HG03025 (cell line): ENCODE measurements at regions not wholly inside any gene's neighbourhood (a gene's known extent, or its start where the extent isn't known, plus 50 kb on each side); places are given as distances from the start of the nearest gene placed in this dataset.

ENCODE experiments used
- ATAC-seq: cut with Tn5 transposase; IDR thresholded peaks from one replicate; pipeline ENCODE4 v1.9.1; 2021; ENCODE audit warnings: mild to moderate bottlenecking, moderate library complexity; ENCODE audit not compliant: unreplicated experiment, low FRiP score

DNA sequence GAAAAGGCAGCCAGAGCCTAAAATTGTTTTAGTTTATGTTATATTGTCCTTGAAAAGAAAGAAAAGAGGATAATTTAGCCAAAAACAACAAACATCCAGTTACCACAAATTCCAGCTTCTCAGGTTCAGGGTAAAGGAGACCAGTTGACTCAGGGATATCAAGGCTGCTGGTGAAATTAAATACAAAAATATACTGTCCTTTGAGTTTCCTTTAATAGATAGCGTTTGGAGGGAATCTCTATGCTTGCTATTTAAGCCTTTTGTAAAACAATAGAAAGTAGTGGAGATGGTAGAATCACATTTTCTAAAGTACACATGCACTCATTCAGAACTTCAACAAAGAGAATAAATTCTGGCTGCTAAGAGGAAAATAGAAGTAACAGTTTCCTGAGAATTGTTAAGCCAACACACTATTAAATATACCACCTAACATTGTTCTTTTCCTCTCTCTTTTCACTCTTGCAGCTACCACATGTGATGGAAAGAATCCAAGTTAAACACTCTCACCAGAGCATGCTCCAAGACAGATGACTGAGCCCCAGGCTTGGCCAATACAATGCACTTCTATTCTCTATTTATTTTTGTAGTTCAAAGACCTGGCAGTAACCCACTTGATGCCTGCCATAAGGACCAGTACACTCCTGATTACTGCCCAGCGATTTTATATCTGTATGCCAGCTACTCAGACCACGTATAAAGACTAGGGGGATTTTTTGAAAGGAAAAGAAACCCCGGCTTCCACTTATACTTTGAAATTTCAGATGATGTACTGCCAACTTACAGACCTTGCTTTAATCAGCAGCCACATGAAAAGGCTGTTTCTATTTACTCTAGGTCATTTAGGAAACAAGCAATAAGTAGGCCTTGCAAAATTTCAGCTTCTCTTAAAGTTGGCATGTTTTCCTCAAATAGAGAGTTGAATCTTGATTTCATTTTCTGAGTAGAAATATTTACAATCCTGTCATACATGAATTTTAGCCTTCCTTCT lies 756.9 kb downstream of the FAT4 start:
- no peak for ATAC-seq

DNA sequence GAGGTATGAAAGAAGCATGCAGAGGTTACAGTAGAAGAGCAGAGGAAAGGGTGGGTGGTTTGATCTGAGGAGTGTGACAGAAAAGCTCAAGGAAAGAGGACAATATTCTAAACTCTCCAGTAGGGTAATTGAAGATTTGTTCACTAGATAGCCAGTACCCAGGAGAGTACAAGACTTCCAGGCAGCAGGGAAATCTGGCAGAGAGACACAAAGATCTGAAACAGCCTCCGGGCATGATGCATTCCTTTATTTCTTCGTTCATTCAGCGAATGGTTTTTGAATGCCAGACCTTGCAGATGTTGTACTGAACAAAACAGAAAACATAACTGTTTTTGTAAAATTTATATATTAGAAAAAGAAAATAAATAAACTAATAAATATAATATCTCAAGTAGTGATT lies 766.6 kb downstream of the FAT4 start:
- no peak for ATAC-seq

- no peak for ATAC-seq
Observed at GRCh38 chr4:126086041-126086440, 771.3 kb downstream of the FAT4 start.

GRCh38 chr4:126087101-126087500 lies 772.3 kb downstream of the FAT4 start:
- ATAC-seq: no peak

DNA sequence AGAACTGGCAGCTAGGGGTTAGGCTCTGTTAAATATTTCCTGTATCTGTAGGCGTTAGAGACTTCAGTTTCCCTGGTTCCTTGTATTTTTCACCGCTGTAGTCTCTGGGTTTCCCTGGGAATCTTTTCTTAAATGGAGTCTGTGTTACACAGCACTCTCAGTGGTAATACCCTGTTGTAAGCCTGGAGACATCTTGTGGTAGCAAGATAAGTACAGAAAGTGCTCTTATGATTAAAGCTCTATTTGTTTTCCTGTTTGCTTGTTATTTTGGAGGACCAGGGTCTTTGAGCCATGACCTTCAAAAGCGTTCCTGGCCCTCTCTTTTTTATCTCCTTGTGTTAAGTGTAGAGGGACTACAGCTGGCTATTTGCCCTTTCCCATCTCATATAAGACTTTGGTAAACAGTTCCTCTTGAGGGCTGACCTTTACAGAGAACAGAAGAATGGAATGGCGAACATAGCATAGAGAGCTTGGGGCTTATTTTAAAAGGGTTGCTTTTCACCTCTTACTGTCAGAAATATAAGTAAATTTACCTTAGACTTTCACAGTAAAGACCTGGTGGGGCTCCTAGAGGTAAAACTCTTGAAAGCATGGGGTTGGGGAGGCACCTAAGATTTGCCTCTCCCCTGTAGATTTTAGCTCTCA lies 782.5 kb downstream of the FAT4 start:
- no peak for ATAC-seq

DNA sequence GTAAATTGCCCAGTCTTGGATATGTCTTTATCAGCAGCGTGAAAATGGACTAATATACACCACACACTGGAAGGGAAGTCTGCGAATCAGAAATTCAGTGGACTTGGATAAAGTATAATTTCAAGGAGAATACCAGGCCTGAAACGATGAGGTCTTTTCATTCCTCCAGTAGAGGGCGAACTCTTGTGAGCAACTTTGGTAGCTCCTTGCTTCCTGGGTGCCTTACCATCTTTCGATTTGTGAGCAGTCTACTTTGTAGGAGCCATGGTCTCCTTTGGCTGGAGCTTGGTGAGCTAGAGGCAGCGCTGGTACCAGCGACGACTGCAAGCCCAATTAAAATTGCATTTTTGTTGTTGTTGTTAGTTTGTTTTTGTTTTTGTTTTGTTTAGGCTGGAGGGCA lies 791.9 kb downstream of the FAT4 start:
- no peak for ATAC-seq

- no peak for ATAC-seq
Observed at GRCh38 chr4:126109836-126110235, 795.1 kb downstream of the FAT4 start.

DNA sequence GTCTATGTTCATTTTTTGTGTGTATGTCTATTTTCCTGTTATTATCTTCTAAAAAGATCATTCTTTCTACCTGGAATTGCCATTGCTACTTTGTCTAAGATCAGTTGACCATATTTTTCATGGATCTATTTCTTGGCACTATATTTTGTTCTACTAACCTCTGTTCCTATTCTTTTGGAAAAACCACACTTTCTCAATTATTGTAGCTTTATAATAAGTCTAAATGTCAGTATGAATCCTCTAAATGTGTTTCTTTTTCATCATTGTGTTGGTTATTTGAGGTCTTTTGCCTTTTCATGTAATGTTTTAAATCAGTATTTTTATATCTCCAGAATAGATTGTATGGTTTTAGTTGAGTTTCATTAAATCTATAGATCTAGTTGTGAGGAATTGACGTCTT lies 798.3 kb downstream of the FAT4 start:
- ATAC-seq: no peak

- ATAC-seq: no peak
Observed at GRCh38 chr4:126123611-126124325, 809.0 kb downstream of the FAT4 start.

DNA sequence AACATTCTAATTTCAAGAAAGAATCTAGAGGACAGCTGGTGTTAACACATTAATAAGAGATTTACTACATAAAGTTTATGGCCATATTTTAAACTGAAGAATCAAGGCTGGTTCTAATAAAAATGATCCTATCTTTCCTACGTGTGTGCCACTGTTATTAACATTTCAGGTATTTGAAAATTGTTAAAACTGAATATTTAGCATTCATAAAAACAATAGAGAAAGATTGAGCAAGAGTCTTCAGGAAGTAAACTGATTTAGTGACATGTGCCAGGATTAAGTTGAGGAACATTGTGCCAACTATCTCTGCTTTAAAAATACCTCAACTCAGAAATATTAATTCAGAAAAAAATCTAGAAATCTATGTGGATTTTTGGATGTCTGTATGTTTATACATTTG lies 810.1 kb downstream of the FAT4 start:
- ATAC-seq: no peak

DNA sequence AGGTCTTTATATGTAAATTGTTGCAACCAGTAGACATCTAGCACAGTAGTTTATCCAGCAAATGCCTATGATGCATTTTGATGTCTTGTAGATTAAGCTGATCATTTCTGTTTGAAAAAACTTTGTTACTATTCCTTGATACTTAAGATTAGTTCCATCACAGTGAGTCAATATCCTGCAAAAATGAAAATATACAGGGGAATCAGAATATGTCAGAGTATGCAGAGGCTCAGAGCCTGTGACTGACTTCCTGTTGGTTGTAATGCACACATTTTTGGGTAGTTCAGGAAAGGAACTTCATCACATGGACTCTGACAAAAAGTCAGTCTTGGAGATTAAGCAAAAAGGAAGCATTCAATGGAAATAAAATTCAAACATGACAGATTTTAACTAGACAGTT lies 815.5 kb downstream of the FAT4 start:
- ATAC-seq: no peak

- no peak for ATAC-seq
Observed at GRCh38 chr4:126136922-126137781, 822.4 kb downstream of the FAT4 start.

- ATAC-seq: no peak
Observed at GRCh38 chr4:126137782-126138170, 823.0 kb downstream of the FAT4 start.

DNA sequence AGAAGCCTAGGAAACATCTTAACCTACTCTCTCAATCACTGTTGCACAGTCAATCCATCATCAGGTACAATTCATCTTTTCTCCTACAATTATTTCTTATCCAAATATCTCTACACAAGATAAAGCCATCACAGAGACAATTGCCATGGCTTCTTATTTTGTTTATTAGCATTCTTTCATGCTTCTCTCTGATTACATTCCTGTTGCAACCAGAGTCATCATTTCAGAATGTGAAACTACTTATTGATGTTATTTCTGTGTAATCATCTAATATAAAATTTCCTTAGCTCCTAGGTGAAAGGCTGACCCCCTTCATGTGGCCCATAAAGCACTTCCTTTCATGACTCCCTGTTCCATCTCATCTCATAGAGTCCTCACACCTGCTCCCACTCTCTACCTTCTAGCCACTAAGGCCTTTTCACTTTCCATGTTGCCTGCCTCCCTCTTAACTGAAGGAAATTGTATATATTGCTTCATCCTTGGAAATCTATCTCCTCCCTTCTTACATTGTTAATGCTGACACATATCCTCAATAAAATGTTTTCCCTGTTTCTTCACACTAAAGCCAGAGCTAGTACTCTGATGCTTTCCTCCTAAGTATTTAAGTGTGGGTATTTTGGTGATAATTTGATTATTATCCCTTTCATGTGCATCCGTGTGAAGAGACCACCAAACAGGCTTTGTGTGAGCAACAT lies 829.9 kb downstream of the FAT4 start:
- no peak for ATAC-seq

DNA sequence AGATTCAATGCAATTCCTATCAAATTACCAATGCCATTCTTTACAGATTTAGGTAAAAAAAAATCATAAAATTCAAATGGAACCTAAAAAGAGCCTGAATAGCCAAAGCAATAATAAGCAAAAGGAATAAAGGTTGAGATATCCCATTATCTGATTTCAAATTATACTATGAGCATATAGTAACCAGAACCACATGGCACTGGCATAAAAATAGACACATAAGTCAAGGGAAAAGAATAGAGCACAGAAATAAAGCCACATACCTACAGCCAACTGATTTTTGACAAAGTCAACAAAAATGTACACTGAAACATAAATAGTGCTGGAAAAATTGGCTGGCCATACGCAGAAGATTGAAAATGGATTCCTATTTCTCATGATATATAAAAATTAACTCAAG lies 853.7 kb downstream of the FAT4 start:
- no peak for ATAC-seq

DNA sequence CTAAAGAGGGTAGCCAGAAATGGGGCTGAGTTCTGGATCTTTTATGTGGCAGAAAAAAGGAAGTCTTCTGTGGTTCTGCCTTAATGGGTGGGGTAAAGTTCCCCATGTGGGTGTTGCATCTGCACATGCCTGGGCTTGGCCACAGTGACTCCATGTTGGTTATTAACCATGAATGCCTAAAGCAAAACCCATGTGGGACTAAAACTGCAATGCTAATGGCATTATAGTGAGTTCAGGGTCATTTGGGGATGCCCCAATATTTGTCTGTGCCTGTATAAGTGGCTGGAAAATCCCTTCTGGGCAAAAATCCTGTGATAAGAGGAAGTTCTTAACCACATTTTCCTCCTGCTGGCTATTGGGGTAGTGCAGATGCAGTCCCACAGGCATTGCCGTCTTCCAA lies 857.4 kb downstream of the FAT4 start:
- no peak for ATAC-seq

- no peak for ATAC-seq
Observed at GRCh38 chr4:126174627-126175026, 859.9 kb downstream of the FAT4 start.

- no peak for ATAC-seq
Observed at GRCh38 chr4:126180642-126181041, 865.9 kb downstream of the FAT4 start.

DNA sequence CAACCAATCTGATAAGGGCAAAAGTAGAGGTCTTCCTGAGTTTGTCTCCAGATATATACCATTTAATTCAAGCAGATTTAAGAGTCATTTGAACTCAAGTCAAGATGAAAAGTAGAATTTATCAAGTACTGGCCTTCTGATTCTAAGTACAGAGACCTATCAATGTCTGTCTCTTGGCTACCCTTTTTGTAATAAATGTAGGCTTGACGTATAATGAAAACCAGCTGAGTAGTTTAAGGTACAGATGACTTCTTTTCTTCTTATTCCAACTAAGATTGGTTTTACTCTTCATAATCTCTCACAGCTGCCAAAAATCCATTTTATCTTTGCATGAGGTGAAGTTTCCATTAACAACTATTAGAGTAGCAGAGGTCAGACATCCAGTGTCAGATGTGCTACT lies 867.6 kb downstream of the FAT4 start:
- ATAC-seq: no peak

- ATAC-seq: no peak
Observed at GRCh38 chr4:126182786-126183185, 868.0 kb downstream of the FAT4 start.
